GM19468 (cell line): ENCODE measurements at regions not wholly inside any gene's neighbourhood (a gene's known extent, or its start where the extent isn't known, plus 50 kb on each side); places are given as distances from the start of the nearest gene placed in this dataset.

ENCODE experiments used
- ATAC-seq: cut with Tn5 transposase; IDR thresholded peaks from one replicate; pipeline ENCODE4 v1.9.1; 2021; ENCODE audit warnings: mild to moderate bottlenecking, moderate library complexity, moderate number of reproducible peaks; ENCODE audit not compliant: unreplicated experiment; ENCODE audit errors: extremely low read depth

DNA sequence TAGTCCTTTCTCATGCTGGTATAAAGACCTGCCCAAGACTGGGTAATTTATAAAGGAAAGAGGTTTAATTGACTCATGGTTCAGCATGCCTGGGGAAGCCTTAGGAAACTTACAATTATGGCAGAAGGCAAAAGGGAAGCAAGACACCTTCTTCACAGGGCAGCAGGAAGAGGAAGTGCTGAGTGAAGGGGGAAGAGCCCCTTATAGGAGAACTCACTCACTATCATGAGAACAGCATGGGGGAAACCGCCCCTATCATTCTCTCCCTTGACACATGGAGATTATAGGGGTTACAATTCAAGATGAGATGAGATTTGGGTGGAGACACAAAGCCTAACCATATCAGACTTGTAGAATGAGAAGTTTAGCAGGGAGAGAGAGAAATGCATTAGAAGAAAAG lies 373.3 kb upstream of the DIAPH2 start:
- no peak for ATAC-seq

DNA sequence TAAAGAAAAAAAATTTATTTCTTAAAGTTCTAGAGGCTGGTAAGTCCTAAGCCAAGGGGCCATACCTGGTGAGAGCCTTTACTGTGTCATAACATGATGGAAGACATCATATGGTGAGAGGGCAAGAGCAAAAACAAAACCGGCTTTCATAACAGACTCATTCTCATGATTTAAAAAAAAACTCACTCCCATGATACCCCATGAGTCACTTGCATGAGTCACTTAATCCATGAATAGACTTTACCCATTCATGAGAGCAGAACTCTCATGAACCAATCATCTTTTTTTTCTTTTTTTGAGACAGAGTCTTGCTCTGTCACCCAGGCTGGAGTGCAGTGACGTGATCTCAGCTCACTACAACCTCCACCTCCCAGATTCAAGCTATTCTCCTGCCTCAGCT lies 369.7 kb upstream of the DIAPH2 start:
- ATAC-seq, result no peak

DNA sequence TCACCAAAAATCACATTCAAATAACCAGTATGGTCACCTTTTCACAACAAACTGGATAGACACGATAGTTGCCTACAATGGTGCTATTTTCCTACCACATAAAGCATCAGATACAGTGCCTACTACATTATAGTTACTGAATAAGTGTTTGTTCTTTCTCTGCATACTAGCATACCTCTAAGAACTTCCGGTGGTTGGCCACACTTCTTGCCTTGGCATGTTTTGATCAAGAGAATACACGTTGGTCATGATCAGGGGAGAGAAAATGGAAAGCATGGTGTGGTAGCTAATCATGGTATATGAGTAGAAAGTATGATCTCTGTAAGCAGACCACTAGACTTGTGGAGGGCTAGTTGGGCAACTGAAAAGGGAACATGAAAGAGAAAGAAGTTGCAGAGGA lies 322.8 kb upstream of the DIAPH2 start:
- ATAC-seq, result no peak

DNA sequence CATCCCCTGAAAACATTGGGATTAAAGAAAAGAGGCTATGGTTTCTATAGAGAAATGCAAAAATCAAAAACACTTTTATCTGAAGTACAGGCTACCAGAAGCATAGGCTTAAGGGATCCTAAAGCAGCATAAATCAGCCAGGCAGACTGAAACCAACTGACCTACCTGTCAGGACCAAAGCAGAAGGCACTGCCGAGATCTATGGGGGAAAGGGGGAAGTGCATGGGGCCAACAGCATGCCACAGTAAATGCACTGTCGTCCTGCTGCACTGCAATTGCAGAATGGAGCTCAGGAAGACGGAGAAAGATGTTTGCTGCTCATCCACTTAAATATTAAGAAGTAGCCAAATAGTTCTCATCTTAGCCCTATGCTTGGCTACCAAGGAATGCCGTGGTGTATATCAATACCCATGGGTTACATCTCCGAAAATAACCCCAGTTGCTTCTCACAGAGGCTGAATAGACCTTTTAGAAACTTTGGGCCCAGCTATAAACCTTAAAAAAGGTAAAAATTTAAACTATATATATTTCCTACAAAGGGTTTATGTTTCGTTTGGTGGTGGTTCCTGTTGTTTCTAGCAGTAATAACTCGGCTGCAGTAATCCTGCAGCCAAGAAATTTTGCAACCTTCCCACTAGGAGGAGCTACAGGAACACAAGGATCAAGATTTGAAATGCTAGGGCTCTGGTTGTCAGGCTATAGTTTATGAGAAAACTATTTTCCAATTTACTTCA lies 312.2 kb upstream of the DIAPH2 start:
- no peak for ATAC-seq

DNA sequence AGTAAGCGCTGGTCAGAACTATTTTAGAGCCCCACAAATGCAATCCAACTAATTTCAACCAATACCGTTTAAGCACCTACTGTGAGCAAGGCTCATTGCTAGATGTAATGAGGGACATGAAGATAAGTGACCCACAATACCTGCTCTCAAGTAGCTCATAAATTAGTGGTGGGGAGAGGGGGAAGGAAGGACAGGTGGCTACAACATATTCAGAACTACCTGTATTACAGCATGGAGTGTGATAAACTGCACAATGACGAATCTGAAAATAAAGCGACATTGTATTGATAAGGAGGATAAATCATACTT lies 311.6 kb upstream of the DIAPH2 start:
- no peak for ATAC-seq

DNA sequence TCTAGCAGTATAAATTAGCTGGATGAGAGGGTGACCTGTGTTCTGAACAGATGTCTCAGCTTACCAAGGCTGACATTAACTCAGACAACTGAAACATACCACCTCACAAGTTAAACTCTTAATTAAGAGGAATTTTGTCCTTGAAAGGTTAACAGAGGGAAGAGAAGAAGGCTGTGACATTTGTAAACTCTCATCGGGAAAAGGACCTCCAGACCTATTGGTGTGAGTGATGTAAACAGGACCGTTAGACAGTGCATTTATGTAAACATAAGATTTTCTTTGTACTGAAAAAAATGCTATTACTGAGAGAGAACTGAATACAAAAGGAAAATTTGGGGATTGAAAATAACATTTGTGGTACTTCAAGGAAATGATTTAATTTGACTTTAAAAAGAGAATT lies 308.4 kb upstream of the DIAPH2 start:
- no peak for ATAC-seq

DNA sequence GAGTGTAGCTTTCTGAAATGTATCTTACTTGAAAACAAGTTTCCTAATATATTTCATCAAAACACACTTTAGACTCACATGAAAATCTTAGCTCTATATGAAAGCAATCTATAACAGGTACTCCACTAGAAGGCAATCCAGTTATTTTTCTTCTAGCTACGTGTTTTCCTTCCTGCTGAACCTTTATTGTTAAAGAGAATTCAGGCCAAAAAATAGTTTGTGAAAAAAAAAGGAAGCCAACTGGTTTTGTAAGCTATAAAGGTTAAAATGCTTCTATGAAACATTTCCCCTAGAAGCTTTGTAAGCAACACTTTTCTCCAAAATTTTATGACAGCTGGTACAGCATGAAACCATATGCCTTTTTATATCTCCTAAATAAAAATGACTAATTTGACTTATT lies 304.7 kb upstream of the DIAPH2 start:
- ATAC-seq, result no peak

DNA sequence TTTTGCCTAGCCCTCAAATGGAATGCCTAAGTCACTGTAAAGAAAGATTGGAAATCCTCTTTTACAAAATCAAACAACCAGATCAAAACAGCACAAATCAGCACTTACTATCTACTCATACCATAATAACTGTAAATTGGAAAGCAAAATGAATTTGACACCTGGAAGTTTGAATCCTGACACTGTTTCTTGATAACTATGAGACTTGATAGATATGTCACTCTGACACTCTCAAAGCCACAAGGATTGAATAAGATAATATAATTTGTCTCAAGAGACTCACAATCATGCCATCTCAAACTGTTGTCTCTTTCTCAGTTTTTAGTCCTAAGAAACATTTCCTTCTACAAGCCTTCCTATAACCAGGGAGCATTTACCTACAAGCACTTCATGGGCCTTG lies 302.6 kb upstream of the DIAPH2 start:
- ATAC-seq, result no peak

DNA sequence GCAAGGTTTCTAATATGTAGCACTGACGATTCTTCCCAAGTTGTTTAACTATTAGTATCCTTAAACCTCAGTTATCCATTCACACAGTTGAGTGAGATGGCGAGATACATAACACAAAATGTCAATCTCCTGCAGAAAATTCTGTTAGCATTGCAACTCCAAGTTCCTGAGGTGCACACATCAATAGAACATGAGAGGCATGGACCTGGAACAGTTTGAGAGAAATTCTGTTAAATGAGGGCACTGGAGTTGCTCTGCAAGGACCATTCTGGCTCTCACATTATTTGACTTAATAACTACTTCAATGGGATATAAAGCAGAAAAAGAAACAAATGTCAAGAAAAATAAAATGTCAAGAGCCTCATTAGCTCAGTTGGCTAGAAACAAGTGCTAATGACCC lies 301.2 kb upstream of the DIAPH2 start:
- no peak for ATAC-seq

DNA sequence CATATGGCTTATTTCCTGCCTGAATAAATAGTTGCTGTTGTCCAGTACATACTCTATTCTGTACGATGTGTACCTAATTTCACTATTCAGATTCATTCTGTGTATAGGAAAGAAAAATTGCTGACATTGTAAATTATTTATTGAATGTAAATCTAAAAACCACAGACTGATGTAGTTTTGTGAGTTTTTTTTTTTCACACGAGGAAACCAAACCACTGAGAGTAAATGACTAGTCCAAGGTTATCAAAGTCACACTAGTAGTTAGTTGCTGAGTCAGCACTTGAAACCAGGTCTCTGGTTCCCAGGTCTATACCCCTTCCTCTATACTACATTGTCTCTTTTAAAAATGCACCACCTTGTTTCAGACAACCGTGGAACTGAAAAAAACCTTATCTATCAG lies 298.3 kb upstream of the DIAPH2 start:
- ATAC-seq, result no peak

DNA sequence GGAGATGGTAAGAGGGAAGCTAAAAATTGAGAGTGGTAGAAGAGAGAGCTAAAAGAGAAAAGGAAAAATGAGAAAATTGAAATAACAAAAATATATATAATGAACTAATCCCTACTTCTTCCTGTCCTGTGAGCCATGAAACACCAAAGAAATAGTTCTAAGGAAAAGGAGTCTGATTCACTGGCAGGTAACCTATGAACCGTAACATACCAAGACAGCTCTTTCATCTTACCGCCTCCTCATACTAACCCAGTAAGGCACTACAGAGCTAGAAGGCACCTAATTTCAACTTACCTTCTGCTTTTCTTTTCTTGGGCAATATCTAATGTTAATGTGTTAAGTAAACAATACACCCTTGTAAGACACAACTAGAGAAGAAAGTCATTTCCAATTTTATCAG lies 297.7 kb upstream of the DIAPH2 start:
- ATAC-seq, result no peak

DNA sequence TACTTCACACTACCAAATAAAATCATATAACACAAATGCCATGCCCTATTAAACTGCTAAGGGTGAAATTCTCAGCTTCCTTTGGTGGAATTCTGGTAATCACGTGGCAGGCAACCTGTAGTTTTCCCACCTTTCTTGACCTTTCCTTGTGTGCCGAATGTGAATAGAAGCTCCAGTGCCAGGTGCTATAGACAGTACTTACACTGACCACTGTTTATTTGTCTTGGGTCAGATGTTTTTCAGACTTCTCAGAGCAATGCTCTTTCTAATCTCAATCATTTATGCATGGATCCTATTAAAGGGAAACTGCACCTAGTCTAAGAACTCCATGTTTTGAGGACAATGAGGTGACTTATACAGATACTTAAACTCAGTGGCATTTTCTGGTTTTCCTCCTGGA lies 296.8 kb upstream of the DIAPH2 start:
- ATAC-seq, result no peak

DNA sequence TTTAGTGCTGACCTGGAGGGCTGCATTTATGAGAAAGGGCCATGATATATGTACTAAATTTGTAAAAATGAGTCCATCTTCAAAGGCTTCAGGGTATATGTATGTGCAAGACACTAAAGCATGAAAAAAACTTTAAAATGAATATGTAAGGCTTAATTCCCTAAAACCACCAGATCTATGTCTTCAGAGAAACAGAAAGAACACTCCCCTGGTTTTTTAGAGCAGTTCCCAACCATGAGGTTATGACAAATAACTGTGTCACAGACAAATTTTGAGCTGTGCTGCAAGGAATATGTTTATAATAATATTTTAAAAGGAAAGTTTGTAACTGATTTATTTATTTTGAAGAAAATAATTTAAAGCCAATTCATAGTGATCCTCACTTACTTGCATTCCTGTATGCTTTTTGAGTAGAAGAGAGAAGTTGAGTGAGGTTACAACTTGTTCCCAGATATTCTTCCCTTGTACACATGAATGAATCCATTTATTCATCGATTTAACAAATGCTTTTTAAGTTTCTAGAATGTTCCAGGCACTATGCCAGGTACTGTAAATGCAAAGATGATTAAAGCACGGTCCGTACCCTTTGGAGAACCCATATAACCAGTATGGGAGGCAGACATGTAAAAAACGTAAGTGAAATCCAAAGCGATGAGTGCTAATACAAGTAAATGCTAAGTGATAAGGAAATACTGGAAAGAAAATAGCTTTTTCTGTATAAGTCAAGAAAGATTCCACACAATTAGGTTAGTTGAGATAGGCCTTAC lies 295.2 kb upstream of the DIAPH2 start:
- no peak for ATAC-seq

DNA sequence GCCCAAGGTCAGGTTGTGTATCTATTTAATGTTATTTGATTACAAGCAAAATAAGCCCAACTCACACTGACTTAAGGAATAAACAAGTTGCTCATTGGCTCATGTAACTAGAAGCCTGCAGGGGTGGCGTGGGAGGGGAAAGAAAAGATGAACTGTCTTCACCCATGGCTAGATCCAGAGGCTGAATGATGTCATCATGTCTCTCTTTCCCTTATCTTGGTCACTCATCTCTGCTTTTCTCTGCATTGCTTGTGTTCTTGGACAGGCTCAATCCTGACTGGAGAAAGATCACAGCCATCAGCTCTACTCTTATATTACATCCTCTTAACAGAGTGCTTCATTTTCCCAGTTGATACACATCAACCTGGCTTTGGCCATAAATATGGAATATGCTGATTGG lies 290.0 kb upstream of the DIAPH2 start:
- no peak for ATAC-seq

DNA sequence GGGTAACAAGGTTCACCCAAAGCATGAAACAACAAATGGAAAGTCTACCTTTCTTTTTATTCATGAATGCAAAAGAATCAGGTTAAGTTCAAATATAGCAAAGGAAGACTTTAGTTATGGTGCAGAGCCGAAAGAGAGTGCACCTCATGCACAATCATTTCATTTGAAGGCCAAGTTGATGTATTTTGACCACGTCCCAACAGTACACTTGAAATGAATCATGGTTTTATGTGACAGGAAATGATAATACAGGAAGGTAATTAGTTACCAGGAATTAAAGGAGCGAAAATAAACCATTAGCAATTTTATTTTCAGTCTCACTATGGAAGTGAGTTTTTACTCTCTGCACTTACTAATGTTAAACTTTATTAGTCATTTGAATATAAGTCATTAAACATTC lies 281.2 kb upstream of the DIAPH2 start:
- ATAC-seq, result no peak

DNA sequence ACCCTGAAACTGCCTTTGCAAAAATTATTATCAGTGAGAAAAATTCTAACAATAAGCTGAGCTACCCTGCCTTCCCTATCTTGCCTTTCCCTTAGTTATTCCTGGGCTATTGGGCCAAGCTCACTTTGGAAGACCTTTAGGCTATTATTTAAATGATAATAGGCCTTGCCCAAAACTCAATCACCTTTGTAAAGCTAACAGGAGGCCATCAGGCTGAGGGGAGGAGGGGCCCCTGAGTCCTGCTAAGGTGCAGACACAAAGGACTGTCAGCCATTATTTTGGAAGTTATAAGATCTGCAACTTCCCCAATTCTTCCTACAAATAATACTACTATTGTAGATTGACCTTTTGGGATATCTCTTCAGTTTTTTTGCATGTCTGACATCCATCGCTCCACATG lies 278.8 kb upstream of the DIAPH2 start:
- no peak for ATAC-seq

DNA sequence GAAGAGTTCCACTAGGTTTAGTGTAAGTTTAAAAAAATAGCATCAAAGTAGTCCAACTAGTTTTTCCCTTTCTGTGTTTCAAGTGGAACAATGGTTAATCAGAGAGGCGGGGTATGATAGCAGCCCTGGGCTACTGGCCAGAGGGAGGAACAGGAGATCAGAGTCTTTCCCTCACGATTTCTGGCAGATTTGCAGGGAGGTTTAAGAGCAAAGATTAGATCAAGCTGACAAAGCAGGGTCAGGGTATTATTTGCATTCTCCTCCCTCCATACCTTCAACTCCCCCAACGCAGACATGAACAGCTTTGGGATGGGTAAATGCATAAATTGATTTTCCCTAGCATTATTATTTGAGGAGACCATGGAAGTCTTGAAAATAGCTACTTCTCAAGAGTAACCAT lies 277.6 kb upstream of the DIAPH2 start:
- ATAC-seq, result no peak

DNA sequence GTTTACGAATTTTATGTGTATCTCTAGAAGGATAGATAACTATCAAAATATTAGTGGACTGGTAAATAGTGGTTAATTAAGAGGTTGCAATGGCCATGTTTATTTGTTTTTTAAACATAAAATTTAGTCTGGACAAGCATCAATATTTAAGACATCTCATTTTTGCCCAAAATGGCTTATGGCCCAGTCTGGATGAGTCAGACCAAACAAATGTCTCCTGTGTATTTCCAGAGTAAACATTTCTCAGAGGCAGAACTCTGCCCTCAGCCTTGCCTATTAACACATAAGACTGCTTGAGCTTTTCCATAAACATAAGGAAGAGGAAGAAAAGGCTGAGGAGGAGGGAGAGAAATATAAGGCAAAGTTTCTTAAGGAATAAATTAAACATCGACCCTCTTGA lies 277.1 kb upstream of the DIAPH2 start:
- no peak for ATAC-seq

DNA sequence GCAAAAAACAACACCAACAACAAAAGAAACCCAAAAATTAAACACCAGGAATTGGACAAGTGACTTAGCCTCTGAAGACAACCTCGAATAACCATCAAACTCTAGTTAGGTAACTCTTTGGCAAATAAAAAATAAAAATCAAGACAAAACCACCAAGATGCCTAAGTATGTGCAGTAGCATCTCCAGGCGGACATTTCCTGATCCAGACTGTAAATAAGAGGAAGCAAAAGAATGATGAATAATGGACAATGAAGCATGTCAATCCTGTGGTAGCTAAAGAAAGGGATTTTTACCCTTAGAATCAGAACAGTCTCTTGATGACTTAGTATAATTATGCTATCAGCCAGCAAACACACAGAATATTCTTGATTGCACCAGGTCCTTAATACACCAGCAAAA lies 276.7 kb upstream of the DIAPH2 start:
- ATAC-seq, result no peak

DNA sequence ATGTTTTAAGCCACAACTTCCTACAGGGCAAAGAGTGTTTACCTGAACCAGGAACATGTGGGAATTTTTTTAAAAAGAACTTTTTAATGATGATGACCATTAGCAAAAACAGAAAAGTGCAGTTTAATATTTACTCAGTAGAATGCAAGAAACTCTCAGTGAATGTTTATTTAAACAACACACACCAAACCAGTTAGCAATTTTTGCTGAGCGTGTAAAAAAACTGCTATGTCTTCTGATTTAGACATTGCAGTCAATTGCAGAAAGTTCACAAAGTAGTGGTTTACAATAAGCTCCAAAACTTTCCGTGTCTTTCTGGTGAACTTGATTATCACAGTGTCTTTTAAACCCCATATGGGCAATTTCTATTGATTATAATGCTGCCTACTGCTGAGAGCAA lies 273.7 kb upstream of the DIAPH2 start:
- ATAC-seq, result no peak

DNA sequence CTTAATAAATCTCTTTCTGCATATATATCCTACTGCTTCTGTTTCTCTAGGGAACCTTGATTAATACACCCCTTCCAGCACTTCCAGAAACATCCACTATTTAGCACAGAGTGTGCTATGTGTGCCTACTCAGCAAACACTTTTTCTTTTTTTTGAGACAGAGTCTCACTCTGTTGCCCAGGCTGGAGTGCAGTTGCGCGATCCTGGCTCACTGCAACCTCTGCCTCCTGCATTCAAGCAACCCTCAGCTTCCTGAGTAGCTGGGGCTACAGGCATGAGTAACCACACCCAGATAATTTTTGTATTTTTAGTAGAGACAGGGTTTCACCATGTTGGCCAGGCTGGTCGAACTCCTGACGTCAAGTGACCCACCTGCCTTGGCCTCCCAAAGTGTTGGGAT lies 266.9 kb upstream of the DIAPH2 start:
- ATAC-seq, result no peak

DNA sequence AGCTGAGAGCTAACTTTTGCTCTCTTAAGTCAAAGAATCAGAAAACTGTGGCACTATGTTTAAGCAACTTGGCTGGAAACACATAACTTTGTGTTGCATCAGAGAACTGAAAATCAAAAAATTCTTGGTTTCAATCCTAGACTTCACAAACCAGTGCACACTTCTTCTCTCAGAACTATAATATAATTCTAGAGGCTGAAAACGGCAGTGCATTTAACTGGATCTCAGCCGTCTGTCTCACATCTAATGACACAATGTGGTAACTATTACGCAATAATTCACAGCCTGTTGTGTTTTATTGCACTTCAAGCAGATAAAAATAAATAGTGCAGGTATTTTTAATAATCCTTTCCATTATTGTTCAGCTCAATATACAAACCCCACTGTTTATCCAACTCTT lies 260.6 kb upstream of the DIAPH2 start:
- ATAC-seq, result no peak
